ENCODE measurements at regions not wholly inside any gene's neighbourhood (a gene's known extent, or its start where the extent isn't known, plus 50 kb on each side); places are given as distances from the start of the nearest gene placed in this dataset.

DNA sequence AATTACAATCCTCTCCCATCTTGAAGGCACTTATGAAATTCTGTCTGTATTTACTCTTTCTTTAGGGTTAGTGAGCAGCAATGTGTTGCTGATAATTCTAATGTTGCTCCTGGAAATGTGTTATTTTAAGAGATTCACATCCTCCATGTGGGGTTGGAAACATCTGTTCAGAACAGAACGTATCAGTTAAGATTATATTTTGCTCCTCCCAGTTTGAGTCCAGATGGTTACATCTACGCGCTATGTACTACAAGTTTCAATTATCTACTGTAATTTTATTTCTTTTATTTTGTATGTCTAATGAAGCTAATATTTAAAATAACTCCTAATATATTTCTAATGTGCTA, 250.6 kb upstream of the KLF6 start:
- DNase-seq: no peak

GRCh38 chr10:4034907-4035598, 250.0 kb upstream of the KLF6 start:
- DNase-seq: peak; percentile 57

DNA sequence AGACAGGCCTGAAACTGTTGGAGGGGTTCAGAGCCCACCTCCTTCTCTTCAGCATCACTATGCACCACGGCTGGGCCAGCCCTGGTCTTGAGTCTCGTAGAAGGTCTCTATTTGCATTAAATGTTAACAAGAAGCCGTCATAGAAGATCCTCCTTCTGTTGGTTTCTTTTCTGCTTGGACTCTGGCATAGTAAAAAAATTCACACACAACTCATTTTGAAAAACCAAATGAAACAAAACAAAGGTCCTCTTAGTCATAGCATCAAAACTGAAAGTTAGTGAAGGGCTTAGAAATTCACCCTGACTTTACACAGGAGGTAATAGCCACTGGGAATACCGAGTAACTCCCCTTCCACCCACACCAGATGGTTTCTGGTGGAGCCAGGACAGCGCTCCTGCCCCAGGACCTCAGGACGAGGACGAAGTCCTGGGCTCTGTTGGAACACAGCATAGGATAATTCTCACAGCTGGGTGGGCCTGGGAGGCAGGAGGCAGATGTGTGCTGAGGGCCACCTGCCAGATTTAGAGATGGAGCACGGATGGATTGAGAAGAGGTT, 248.4 kb upstream of the KLF6 start:
- DNase-seq: no peak

DNA sequence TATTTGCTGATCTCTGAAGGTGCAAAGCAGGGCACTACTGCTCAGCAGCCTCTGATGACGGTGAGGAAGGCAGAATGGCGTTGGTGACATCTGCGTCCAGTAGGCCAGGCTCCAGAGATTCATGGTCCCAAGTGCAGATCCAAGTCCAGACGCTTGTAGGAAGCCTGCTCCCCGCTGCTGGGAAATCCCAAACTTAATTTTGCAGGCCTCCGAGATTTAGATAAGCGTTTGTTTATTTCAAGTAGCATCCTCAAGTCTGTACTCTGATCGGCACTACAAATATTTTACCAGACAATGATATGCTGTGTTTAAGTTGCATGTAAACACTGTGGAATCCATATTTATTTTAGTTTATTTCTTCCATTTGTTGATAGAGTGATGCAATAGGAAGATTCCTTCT, 244.9 kb upstream of the KLF6 start:
- no peak for DNase-seq

GRCh38 chr10:4028854-4029583, 244.0 kb upstream of the KLF6 start:
- DNase-seq: no peak

DNA sequence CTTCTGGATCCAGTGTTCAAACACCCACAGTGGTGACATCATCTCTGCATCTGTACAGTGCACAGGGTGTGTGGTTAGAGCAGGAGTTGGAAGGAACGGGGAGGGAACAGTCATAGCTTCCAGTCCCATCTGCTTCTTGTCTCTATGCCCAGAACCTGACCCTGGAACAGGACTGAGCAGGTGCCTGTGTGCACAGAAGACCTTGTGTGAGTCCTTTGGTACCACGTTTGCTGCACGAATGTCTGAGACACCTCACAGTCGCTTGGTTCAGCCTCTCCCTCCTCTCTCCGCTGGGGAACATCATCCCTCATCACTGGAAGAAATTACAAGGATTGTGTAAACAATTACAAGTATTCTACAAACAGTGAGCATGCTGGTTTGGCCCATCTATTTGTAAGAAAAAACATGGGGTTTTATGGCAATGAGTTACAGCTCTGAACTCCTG, 243.0 kb upstream of the KLF6 start:
- no peak for DNase-seq

- DNase-seq: no peak
Measured at GRCh38 chr10:4025339-4025738, 240.3 kb upstream of the KLF6 start.

DNA sequence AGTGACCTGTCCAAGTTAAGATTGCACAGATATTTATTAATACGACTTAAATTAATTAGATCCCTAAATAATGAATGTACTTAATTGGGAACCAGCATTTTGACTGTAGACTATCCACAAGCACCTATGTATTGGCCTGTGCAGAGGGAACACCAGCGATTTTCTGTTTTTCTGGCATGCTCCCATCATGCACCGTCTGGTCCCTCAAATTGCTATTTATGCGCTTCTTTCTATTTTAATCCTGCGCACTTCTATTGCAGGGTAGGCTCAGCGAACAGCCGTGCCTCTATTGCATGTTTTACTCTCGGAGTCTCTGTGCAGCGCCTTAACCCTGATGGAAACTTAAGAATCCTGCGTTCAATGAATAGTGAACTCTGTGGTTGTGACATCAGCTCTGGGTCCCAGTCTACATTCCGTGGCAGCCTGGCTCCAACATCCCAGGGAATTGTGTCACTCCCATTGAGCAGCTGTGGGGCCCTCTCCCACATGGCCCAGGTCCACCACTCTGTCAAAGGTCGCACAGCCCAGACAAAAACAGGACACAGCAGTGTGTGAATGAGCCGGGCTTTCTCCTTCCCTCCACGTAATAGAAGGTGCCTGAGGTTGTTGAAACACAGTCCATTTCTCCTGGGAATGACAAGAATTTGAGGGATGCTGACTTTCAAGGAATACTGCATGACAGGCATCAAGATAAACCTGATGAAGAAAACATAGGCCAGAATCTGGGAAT, 239.7 kb upstream of the KLF6 start:
- DNase-seq: no peak

DNA sequence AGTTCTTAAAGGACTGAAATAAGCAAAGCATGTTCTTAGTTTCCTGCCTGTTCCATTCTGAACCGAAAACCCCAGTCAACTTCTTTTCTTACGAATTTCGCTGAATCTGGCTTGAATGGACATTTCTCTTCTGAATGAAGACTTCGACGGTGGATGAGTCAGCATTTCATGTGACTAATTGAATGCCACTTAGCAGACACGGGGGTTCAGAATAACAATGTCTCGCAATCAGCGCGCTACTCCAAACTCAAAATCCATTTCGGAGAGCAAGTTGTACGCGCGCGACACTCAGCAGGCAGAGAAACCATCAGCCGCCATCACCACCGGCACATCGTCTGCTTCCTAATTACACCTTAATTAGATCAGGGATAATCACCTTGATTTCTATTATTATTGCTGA, 239.0 kb upstream of the KLF6 start:
- DNase-seq: no peak

DNA sequence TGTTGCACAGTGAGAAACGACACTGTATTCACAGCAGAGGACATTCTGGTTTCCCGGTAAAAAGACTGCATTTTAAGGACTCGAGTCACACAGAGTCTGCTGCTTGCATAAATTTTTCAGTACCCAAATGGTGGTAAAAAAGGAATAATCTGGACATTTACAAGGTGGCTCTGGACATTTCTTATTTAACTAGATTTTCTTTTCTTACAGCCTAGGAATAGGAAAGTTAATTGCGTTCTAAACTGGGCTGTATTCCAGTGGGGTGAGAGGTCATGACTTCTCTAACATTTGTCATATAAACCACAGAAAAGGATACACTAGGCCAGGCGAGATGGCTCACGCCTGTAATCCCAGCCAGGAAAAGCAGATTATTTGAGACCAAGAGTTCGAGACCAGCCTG, 237.5 kb upstream of the KLF6 start:
- DNase-seq: no peak

DNA sequence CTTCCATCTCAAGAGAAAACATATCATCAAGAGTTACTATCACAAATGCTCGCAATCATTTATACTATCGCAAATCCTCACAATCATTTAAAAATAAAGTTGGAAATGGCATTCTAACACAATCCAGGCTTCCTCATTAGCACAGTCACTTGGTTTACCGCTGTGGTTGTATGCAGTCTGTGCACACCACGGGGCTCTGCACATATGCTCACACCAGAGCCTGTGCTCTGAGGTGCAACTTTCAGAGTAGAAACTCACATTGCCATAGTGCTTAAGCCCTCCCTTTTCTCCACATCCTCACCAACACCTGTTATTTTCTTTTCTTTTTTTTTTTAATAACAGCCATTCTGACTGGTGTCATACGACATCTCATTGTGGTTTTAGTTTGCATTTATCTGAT, 235.6 kb upstream of the KLF6 start:
- no peak for DNase-seq

GRCh38 chr10:4018054-4018511, 233.1 kb upstream of the KLF6 start:
- no peak for DNase-seq

DNA sequence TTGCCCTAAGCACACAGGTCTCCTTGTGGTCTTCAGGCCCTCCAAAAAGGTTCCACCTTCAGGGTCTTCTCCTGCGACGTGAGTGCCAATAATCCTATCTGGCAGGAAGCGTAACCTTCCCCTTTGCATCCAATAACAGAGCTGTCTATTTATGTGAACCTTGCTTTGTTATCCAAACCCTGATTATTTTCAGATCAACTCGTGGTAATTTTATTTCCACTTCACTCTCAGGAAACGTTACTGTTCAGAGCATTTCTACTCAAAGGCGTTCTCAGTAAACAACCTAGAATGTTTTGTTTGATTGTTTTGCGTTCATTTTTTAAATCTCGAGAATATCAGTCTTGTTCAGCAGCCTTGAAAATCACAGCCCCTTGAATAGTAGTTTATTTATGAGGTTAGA, 232.3 kb upstream of the KLF6 start:
- no peak for DNase-seq

- DNase-seq: no peak
Measured at GRCh38 chr10:4016214-4016740, 231.3 kb upstream of the KLF6 start.

GRCh38 chr10:4013651-4014121, 228.7 kb upstream of the KLF6 start:
- DNase-seq: no peak

GRCh38 chr10:4012848-4013247, 227.8 kb upstream of the KLF6 start:
- no peak for DNase-seq

DNA sequence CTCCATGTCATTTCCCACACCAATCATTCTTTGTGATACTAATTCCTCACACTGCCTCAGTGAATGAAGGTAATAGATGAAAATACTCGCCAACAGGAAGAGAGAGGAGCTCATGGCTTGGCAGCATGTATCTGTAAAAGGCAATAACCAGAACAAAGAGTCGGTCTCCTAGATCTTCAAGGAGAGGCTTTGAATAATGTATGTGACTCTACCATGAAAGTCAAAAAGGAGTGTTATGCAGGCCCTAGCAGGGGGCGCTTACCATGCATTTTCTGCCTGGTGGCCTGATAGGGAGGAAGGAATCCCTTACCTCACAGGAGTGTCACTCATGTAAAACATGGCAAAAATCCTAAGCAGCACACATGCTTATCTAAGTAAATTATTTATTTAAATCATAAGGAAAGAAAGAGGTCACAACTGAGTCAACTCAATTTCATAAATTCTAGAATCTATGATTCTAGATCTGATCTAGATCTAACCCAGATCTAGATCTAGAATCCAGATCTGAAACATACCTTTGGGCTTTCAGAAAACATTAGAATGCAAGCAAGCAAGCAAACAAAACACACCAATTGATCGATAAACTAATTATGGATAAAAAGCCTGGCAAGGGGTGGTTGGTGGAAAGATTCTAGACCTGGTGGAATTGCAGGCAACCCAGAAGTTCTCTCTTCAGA, 226.3 kb upstream of the KLF6 start:
- DNase-seq: no peak

- no peak for DNase-seq
Measured at GRCh38 chr10:4008676-4009382, 223.8 kb upstream of the KLF6 start.

GRCh38 chr10:4007771-4008170, 222.8 kb upstream of the KLF6 start:
- no peak for DNase-seq

GRCh38 chr10:4006858-4007257, 221.8 kb upstream of the KLF6 start:
- DNase-seq: no peak

DNA sequence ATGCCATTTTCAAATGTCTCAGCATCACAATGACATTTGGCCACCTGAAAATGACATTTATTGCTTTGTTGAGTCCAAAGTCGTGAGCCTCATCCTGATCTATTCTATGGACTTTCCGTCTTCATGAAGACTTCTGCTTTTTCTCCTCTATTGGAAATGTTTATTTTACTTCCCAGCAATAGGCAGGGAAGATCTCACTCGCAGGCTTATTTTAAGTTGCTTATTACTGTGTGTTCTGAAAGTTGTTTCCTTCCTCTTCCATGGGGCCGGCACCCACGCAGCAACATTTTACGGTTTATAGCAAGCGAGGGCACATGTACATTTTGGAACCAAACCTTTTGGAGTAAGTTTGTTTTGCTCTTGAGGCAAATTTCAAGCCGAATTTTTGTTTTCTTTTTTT, 221.0 kb upstream of the KLF6 start:
- no peak for DNase-seq

DNA sequence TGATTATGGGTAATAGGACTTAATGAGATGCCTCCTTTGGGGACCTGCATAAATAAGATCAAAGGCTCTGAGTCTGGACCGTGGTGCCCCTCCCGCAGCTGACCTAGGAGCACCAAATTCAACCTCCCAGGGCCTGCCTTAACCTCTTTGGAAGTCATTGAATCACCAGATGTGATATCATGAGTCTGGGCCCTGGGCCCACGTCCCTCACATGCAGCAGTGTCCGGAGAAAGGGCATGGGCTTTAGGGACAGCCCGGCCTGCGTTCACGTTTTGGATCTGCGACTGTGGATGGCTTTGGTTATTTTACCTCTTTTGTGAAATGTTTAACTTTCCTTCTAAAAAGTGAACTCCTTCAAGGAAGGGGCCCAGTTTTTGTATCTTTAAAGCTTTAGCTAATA, 220.0 kb upstream of the KLF6 start:
- no peak for DNase-seq

Data from fibroblast of skin of right quadriceps (primary cell).